MM.1S (cell line): ENCODE measurements at regions not wholly inside any gene's neighbourhood (a gene's known extent, or its start where the extent isn't known, plus 50 kb on each side); places are given as distances from the start of the nearest gene placed in this dataset.
A peak's percentile ranks its signal among the peaks of the same experiment; 100 is the strongest.
"Not testable (repeated sequence)": the region's sequence is repeated elsewhere in the genome, so short reads cannot be mapped to it uniquely, and the experiment has no call there.

Experiments
- DNase-seq: peaks from one replicate; pipeline ENCODE4 v3.0.0-alpha.2; 2015
- H2AFZ ChIP-seq: fragments of 300-600 bp; sonication (generic); 2 replicates; pipeline ENCODE4 v1.6.0; 2016; ENCODE audit warnings: antibody characterized with exemption, low read length
- H3F3A ChIP-seq: fragments of 300-600 bp; sonication (generic); 2 replicates; pipeline ENCODE4 v1.6.1; 2016; ENCODE audit warnings: mild to moderate bottlenecking, antibody characterized with exemption, low read length, moderate library complexity, mixed read lengths; ENCODE audit not compliant: insufficient read depth
- H3K27ac ChIP-seq: fragments of 300-600 bp; sonication (generic); 2 replicates; pipeline ENCODE4 v1.5.1; 2016; ENCODE audit warnings: mild to moderate bottlenecking, low read length
- H3K27me3 ChIP-seq: fragments of 300-600 bp; sonication (generic); replicated peaks from 2 replicates; pipeline ENCODE4 v1.6.0; 2016; ENCODE audit warnings: low read length; ENCODE audit not compliant: insufficient read depth
- H3K36me3 ChIP-seq: fragments of 300-600 bp; sonication (generic); replicated peaks from 2 replicates; pipeline ENCODE4 v1.6.1; 2016; ENCODE audit warnings: mild to moderate bottlenecking, low read length, mixed read lengths; ENCODE audit not compliant: insufficient read depth
- H3K4me1 ChIP-seq: fragments of 300-600 bp; sonication (generic); 2 replicates; pipeline ENCODE4 v1.6.1; 2016; ENCODE audit warnings: low read length, mixed read lengths
- H3K4me2 ChIP-seq: fragments of 300-600 bp; sonication (generic); 2 replicates; pipeline ENCODE4 v1.6.0; 2016; ENCODE audit warnings: low read depth, low read length
- H3K4me3 ChIP-seq: fragments of 300-600 bp; sonication (generic); 2 replicates; pipeline ENCODE4 v1.5.1; 2016; ENCODE audit warnings: low read length, mixed read lengths
- H3K79me2 ChIP-seq: fragments of 300-600 bp; sonication (generic); 2 replicates; pipeline ENCODE4 v1.6.1; 2016; ENCODE audit warnings: mixed run types, low read length, mixed read lengths
- H3K9ac ChIP-seq: fragments of 300-600 bp; sonication (generic); 2 replicates; pipeline ENCODE4 v1.6.1; 2016; ENCODE audit warnings: low read length, mixed read lengths
- H3K9me2 ChIP-seq: fragments of 300-600 bp; sonication (generic); replicated peaks from 2 replicates; pipeline ENCODE4 v1.6.1; 2016; ENCODE audit warnings: mild to moderate bottlenecking, low read length, mixed read lengths; ENCODE audit not compliant: insufficient read depth
- H3K9me3 ChIP-seq: fragments of 300-600 bp; sonication (generic); replicated peaks from 2 replicates; pipeline ENCODE4 v1.6.1; 2016; ENCODE audit warnings: mild to moderate bottlenecking, low read length, mixed read lengths; ENCODE audit not compliant: insufficient read depth
- H4K20me1 ChIP-seq: fragments of 300-600 bp; sonication (generic); 2 replicates; pipeline ENCODE4 v1.6.1; 2016; ENCODE audit warnings: mild to moderate bottlenecking, low read length, moderate library complexity, mixed read lengths; ENCODE audit not compliant: insufficient read depth
- EZH2 ChIP-seq: fragments of 300-600 bp; sonication (generic); optimal IDR thresholded peaks from 2 replicates; pipeline ENCODE3; 2017; ENCODE audit warnings: low read depth, mild to moderate bottlenecking, antibody characterized with exemption, low read length, mixed read lengths
- EZH2phosphoT487 ChIP-seq: fragments of 300-600 bp; sonication (generic); IDR thresholded peaks from 2 replicates; pipeline ENCODE4 v1.6.1; 2018; ENCODE audit warnings: antibody characterized with exemption, low read length
- TF ChIP-seq, protein P1 (sequence below): fragments of 300-600 bp; sonication (generic); IDR thresholded peaks from 2 replicates; pipeline ENCODE4 v1.5.1; 2016; ENCODE audit warnings: antibody characterized with exemption, low read length, mixed read lengths

GRCh38 chr14:106547735-106548434, 1021.5 kb downstream of the TMEM121 start:
- Histone ChIP-seq H3K4me3 (no peak overlapping the region), H3K27ac (no peak overlapping the region), H3K79me2 (no peaks in the 10 kb centered on the region), H3K9ac (no peak overlapping the region), H3K36me3 (no peaks in the 10 kb centered on the region), H2AFZ (no peak overlapping the region), H3K9me3 (no peaks in the 10 kb centered on the region), H3K4me2 (no peak overlapping the region), H4K20me1 (no peaks in the 10 kb centered on the region), H3F3A (no peaks in the 10 kb centered on the region), H3K27me3 (no peaks in the 10 kb centered on the region), H3K4me1 (no peaks in the 10 kb centered on the region), H3K9me2 (no peaks in the 10 kb centered on the region)
- no peak for TF ChIP-seq EZH2
- no peak for DNase-seq

- Histone ChIP-seq H3K36me3 (no peaks in the 10 kb centered on the region), H3K4me1 (no peaks in the 10 kb centered on the region), H3K4me3 (no peak overlapping the region), H3K27ac (no peak overlapping the region), H3K27me3 (no peaks in the 10 kb centered on the region), H3F3A (no peaks in the 10 kb centered on the region), H3K9ac (no peak overlapping the region), H3K79me2 (no peaks in the 10 kb centered on the region), H3K9me3 (no peaks in the 10 kb centered on the region), H3K4me2 (no peak overlapping the region), H2AFZ (no peak overlapping the region), H4K20me1 (no peaks in the 10 kb centered on the region), H3K9me2 (no peaks in the 10 kb centered on the region)
- TF ChIP-seq EZH2 (no peak), EZH2phosphoT487 (no peak)
- TF ChIP-seq, protein P1, sequence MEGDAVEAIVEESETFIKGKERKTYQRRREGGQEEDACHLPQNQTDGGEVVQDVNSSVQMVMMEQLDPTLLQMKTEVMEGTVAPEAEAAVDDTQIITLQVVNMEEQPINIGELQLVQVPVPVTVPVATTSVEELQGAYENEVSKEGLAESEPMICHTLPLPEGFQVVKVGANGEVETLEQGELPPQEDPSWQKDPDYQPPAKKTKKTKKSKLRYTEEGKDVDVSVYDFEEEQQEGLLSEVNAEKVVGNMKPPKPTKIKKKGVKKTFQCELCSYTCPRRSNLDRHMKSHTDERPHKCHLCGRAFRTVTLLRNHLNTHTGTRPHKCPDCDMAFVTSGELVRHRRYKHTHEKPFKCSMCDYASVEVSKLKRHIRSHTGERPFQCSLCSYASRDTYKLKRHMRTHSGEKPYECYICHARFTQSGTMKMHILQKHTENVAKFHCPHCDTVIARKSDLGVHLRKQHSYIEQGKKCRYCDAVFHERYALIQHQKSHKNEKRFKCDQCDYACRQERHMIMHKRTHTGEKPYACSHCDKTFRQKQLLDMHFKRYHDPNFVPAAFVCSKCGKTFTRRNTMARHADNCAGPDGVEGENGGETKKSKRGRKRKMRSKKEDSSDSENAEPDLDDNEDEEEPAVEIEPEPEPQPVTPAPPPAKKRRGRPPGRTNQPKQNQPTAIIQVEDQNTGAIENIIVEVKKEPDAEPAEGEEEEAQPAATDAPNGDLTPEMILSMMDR = no peak
- DNase-seq = no peak
These were observed 1022.7 kb downstream of the TMEM121 start for GRCh38 chr14:106549064-106549463.

GRCh38 chr14:106551265-106551664, 1024.9 kb downstream of the TMEM121 start:
- peak; percentile 17 for DNase-seq
- no peaks in the 10 kb centered on the region for H3F3A ChIP-seq
- H4K20me1 ChIP-seq = no peaks in the 10 kb centered on the region
- H3K4me2 ChIP-seq = no peak overlapping the region
- H2AFZ ChIP-seq = no peak overlapping the region
- H3K4me3 ChIP-seq = no peak overlapping the region
- H3K36me3 ChIP-seq = no peaks in the 10 kb centered on the region
- no peaks in the 10 kb centered on the region for H3K27me3 ChIP-seq
- no peak overlapping the region for H3K9ac ChIP-seq
- H3K79me2 ChIP-seq = no peaks in the 10 kb centered on the region
- TF ChIP-seq EZH2phosphoT487 (no peak), EZH2 (no peak)
- TF ChIP-seq, protein P1 = peak; percentile 12
- no peaks in the 10 kb centered on the region for H3K9me2 ChIP-seq
- H3K9me3 ChIP-seq = no peaks in the 10 kb centered on the region
- no peaks in the 10 kb centered on the region for H3K4me1 ChIP-seq
- H3K27ac ChIP-seq = no peak overlapping the region

DNA sequence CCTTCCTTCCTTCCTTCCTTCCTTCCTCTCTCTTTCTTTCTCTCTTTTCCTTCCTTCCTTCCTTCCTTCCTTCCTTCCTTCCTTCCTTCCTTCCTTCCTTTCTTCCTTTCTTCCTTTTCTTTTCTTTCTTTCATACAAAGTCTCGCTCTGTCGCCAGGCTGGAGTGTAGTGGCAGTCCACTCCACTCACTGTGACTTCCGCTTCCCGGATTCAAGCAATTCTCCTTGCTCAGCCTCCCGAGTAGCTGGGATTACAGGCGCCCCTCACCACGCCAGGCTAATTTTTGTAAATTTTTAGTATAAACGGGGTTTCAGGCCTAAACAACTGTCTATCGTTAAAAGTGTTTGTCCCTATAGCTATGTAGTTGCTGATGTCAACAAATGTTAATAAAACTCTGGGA, 1029.8 kb downstream of the TMEM121 start:
- not testable (repeated sequence) for H3K9me2 ChIP-seq, H2AFZ ChIP-seq, H3K36me3 ChIP-seq, H4K20me1 ChIP-seq, H3K9ac ChIP-seq, H3K4me1 ChIP-seq, H3K27ac ChIP-seq, H3K4me3 ChIP-seq, H3K79me2 ChIP-seq, DNase-seq, H3K9me3 ChIP-seq, H3K4me2 ChIP-seq, H3K27me3 ChIP-seq, H3F3A ChIP-seq
